WTC11 (cell line): ENCODE measurements at regions not wholly inside any gene's neighbourhood (a gene's known extent, or its start where the extent isn't known, plus 50 kb on each side); places are given as distances from the start of the nearest gene placed in this dataset.

ENCODE experiments used
- ATAC-seq: fragments of 200-7000 bp; cut with Tn5 transposase; 2 replicates; pipeline ENCODE4 v1.10.0; 2021; ENCODE audit warnings: mild to moderate bottlenecking, moderate library complexity
- CTCF ChIA-PET: fragments of 300-600 bp; sonication (Branson Sonifier 250); formaldehyde crosslinking; loops from one replicate; lab custom pipeline; 2021; ENCODE audit warnings: antibody characterized with exemption; lab: Charles Lee
- POLR2A ChIA-PET: fragments of 350-600 bp; sonication (Branson Sonifier 250); formaldehyde crosslinking; loops from one replicate; lab custom pipeline; 2021; ENCODE audit warnings: antibody characterized with exemption; lab: Charles Lee
- DNase-seq: peaks from one replicate; pipeline ENCODE4 v3.0.0; 2021; ENCODE audit warnings: low spot score
- H3K27ac Mint-ChIP-seq: 2 replicates; pipeline ENCODE4 v1.8.0; 2021; ENCODE audit warnings: mixed read lengths
- H3K27me3 Mint-ChIP-seq: 2 replicates; pipeline ENCODE4 v1.8.0; 2021; ENCODE audit warnings: low read depth, mild to moderate bottlenecking, moderate library complexity, mixed read lengths
- H3K36me3 Mint-ChIP-seq: 2 replicates; pipeline ENCODE4 v1.8.0; 2021; ENCODE audit warnings: mixed read lengths
- H3K4me1 Mint-ChIP-seq: 2 replicates; pipeline ENCODE4 v1.8.0; 2022; ENCODE audit warnings: mixed read lengths
- H3K4me3 Mint-ChIP-seq: 2 replicates; pipeline ENCODE4 v1.8.0; 2021; ENCODE audit warnings: mild to moderate bottlenecking, moderate library complexity, mixed read lengths
- H3K9me3 Mint-ChIP-seq: 2 replicates; pipeline ENCODE4 v1.8.0; 2021; ENCODE audit warnings: mixed read lengths
- CBFB ChIP-seq: sonication (generic); formaldehyde crosslinking; IDR thresholded peaks from 2 replicates; pipeline ENCODE4 v1.8.1; 2022; ENCODE audit warnings: mild to moderate bottlenecking, low read depth, missing genetic modification reagents
- EMX1 ChIP-seq: fragments of 250-450 bp; sonication (Bioruptor Pico); IDR thresholded peaks from 2 replicates; pipeline ENCODE4 v1.8.0; 2021; ENCODE audit warnings: mild to moderate bottlenecking
- ETV6 ChIP-seq: sonication (generic); formaldehyde crosslinking; IDR thresholded peaks from 2 replicates; pipeline ENCODE4 v1.8.1; 2022; ENCODE audit warnings: mild to moderate bottlenecking, missing genetic modification reagents
- FOXJ3 ChIP-seq: sonication (generic); formaldehyde crosslinking; IDR thresholded peaks from 2 replicates; pipeline ENCODE4 v1.9.0; 2021; ENCODE audit warnings: missing genetic modification reagents, mild to moderate bottlenecking, borderline replicate concordance
- FOXP1 ChIP-seq: sonication (generic); formaldehyde crosslinking; IDR thresholded peaks from 2 replicates; pipeline ENCODE4 v1.8.0; 2022; ENCODE audit warnings: missing genetic modification reagents, mild to moderate bottlenecking, moderate library complexity, borderline replicate concordance
- JUN ChIP-seq: sonication (generic); formaldehyde crosslinking; IDR thresholded peaks from 2 replicates; pipeline ENCODE4 v1.8.0; 2023; ENCODE audit warnings: mild to moderate bottlenecking, missing genetic modification reagents
- MXD4 ChIP-seq: fragments of 250-450 bp; sonication (Bioruptor Pico); IDR thresholded peaks from 2 replicates; pipeline ENCODE4 v1.8.0; 2021; ENCODE audit warnings: mild to moderate bottlenecking, moderate library complexity, borderline replicate concordance
- NR3C1 ChIP-seq: sonication (generic); formaldehyde crosslinking; conservative IDR thresholded peaks from 2 replicates; pipeline ENCODE4 v1.8.1; 2023; ENCODE audit warnings: low read depth, mild to moderate bottlenecking, missing genetic modification reagents
- PRRX2 ChIP-seq: fragments of 250-450 bp; sonication (Bioruptor Pico); IDR thresholded peaks from 2 replicates; pipeline ENCODE4 v1.8.0; 2021; ENCODE audit warnings: mild to moderate bottlenecking
- SP1 ChIP-seq: sonication (generic); formaldehyde crosslinking; conservative IDR thresholded peaks from 2 replicates; pipeline ENCODE4 v1.8.1; 2022; ENCODE audit warnings: missing genetic modification reagents
- ZNF138 ChIP-seq: sonication (generic); formaldehyde crosslinking; conservative IDR thresholded peaks from 2 replicates; pipeline ENCODE4 v1.8.1; 2022; ENCODE audit warnings: mild to moderate bottlenecking, moderate library complexity, missing genetic modification reagents
- ZNF263 ChIP-seq: sonication (generic); formaldehyde crosslinking; IDR thresholded peaks from 2 replicates; pipeline ENCODE4 v1.8.1; 2022; ENCODE audit warnings: low read depth, mild to moderate bottlenecking, moderate library complexity, missing genetic modification reagents
- ZNF317 ChIP-seq: sonication (generic); formaldehyde crosslinking; IDR thresholded peaks from 2 replicates; pipeline ENCODE4 v1.8.1; 2023; ENCODE audit warnings: low read depth, mild to moderate bottlenecking, moderate library complexity, missing genetic modification reagents, borderline replicate concordance
- ZNF416 ChIP-seq: fragments of 250-450 bp; sonication (Bioruptor Pico); IDR thresholded peaks from 2 replicates; pipeline ENCODE4 v1.9.0; 2021; ENCODE audit warnings: mild to moderate bottlenecking, inconsistent platforms
- TF ChIP-seq, protein P1 (sequence below): fragments of 200-600 bp; IDR thresholded peaks from 2 replicates; pipeline ENCODE4 v1.8.0; 2022; ENCODE audit warnings: antibody characterized with exemption
- TF ChIP-seq, protein P2 (sequence below): sonication (generic); formaldehyde crosslinking; IDR thresholded peaks from 2 replicates; pipeline ENCODE4 v1.8.0; 2022; ENCODE audit warnings: mild to moderate bottlenecking, missing genetic modification reagents
- TF ChIP-seq, protein P3 (sequence below): fragments of 250-450 bp; sonication (Bioruptor Pico); conservative IDR thresholded peaks from 2 replicates; pipeline ENCODE4 v1.9.0; 2021; ENCODE audit warnings: mild to moderate bottlenecking
- TF ChIP-seq, protein P4 (sequence below): sonication (generic); formaldehyde crosslinking; IDR thresholded peaks from 2 replicates; pipeline ENCODE4 v1.8.1; 2023; ENCODE audit warnings: mild to moderate bottlenecking, missing genetic modification reagents, borderline replicate concordance
- TF ChIP-seq, protein P5 (sequence below): fragments of 250-450 bp; sonication (Bioruptor Pico); IDR thresholded peaks from 2 replicates; pipeline ENCODE4 v2.1.2; 2022; ENCODE audit warnings: mild to moderate bottlenecking, moderate library complexity

DNA sequence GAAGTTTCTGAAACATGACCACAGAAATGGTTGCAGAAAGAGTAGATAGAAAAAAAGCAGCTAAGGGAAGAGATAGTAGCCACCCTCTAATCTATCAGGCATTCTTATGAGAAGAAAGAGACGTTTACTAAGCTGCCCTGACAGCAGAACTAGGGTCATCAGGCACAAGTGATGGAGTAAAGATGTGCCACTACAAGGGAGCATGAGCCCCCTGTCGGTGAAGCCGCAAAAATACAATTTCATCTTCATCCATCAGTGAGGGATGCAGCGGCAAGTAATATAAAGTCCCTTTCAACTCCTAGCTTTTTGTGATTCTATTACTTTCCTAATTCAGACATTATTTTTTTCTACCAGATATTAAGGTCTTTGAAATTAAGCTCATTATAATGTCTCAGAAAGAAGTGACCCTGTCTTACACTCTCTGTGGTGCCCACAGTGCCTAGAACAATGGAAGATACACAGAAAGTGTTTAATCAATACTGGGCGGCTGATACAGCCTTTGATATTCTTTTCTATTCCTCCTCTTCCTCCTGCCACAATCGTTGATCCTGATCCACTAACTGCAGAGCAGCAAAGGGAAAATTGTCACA lies 651.6 kb downstream of the NTRK3 start:
- POLR2A ChIA-PET, result no interaction called here
- TF ChIP-seq ZNF138 (CRISPR knock-in tag), result no peak
- TF ChIP-seq, protein P1, sequence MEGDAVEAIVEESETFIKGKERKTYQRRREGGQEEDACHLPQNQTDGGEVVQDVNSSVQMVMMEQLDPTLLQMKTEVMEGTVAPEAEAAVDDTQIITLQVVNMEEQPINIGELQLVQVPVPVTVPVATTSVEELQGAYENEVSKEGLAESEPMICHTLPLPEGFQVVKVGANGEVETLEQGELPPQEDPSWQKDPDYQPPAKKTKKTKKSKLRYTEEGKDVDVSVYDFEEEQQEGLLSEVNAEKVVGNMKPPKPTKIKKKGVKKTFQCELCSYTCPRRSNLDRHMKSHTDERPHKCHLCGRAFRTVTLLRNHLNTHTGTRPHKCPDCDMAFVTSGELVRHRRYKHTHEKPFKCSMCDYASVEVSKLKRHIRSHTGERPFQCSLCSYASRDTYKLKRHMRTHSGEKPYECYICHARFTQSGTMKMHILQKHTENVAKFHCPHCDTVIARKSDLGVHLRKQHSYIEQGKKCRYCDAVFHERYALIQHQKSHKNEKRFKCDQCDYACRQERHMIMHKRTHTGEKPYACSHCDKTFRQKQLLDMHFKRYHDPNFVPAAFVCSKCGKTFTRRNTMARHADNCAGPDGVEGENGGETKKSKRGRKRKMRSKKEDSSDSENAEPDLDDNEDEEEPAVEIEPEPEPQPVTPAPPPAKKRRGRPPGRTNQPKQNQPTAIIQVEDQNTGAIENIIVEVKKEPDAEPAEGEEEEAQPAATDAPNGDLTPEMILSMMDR, result peak; percentile 70
- TF ChIP-seq, all 79 proteins: peak for 1

DNA sequence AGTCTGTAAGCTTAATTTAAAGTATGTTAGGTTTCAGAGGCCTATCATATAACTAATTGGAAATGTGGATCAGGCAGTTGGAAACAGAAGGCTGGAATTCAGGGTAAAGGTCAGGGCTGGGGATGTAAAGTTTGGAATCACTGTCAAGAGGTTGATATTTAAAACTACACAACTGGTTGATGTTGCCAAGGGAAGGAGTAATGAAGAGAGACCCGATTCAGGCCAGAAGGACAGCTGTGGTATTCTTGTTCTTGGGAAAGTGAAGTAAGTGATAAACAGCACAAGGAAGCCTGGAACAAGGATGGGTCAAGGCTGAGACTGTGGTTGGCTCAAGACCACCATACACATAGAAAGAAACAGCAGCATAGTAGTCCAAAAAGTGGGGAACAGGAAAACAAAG lies 654.2 kb downstream of the NTRK3 start:
- Mint-ChIP-seq H3K4me3 (no peak overlapping the region), H3K36me3 (no peaks in the 10 kb centered on the region), H3K9me3 (no peaks in the 10 kb centered on the region), H3K27ac (no peak overlapping the region), H3K4me1 (no peaks in the 10 kb centered on the region), H3K27me3 (no peaks in the 10 kb centered on the region)
- ATAC-seq, result no peak
- POLR2A ChIA-PET, result no interaction called here
- DNase-seq, result no peak
- CTCF ChIA-PET, result no interaction called here
- TF ChIP-seq SP1 (CRISPR knock-in tag) (no peak), FOXJ3 (no peak), JUN (CRISPR knock-in tag) (no peak), ZNF263 (CRISPR knock-in tag) (no peak), EMX1 (CRISPR knock-in tag) (no peak), ZNF317 (CRISPR knock-in tag) (no peak), NR3C1 (CRISPR knock-in tag) (no peak)
- TF ChIP-seq, protein P2, sequence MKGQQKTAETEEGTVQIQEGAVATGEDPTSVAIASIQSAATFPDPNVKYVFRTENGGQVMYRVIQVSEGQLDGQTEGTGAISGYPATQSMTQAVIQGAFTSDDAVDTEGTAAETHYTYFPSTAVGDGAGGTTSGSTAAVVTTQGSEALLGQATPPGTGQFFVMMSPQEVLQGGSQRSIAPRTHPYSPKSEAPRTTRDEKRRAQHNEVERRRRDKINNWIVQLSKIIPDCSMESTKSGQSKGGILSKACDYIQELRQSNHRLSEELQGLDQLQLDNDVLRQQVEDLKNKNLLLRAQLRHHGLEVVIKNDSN (CRISPR knock-in tag), result no peak
- TF ChIP-seq, protein P3, sequence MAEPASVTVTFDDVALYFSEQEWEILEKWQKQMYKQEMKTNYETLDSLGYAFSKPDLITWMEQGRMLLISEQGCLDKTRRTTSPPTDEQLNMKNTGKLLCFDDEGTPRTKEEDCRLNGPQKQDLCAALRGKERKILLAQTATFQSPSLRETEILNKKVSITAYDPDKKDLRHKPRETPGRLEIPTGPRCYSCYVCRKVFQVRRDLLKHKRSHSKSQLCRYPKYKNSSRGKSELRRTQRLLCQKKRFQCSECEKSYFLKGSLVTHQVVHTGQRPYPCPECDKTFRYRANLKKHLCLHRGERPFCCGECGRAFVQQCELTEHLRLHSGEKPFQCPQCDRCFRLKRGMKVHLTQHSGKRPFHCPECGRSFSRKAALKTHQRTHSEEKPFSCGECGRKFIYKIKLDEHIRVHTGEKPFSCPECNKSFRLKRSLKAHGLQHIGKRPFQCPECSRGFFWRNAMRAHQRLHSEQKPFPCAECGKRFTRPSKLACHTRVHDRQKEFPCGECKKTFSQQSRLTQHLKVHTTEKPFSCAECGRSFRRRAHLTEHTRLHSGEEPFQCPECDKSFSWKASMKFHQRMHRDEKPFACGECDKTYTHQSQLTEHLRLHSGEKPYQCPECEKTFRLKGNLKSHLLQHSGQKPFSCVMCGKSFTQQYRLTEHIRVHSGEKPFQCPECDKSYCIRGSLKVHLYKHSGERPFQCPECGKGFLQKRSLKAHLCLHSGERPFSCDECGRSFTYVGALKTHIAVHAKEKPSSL (CRISPR knock-in tag), result no peak

More for the DNA sequence above, 651.6 kb downstream of the NTRK3 start:
- CTCF ChIA-PET, result interaction anchor here (0.9 to 1.0 kb wide), 3 partner anchors 9 to 19 kb away, joined by 3 to 4 read pairs (median 3); no protein-coding TSS in a partner anchor
- Mint-ChIP-seq H3K4me3 (no peak overlapping the region), H3K27me3 (no peaks in the 10 kb centered on the region), H3K9me3 (no peaks in the 10 kb centered on the region), H3K4me1 (no peaks in the 10 kb centered on the region), H3K27ac (no peak overlapping the region), H3K36me3 (no peaks in the 10 kb centered on the region)
- ATAC-seq (peak; percentile 88), DNase-seq (peak; percentile 32)

DNA sequence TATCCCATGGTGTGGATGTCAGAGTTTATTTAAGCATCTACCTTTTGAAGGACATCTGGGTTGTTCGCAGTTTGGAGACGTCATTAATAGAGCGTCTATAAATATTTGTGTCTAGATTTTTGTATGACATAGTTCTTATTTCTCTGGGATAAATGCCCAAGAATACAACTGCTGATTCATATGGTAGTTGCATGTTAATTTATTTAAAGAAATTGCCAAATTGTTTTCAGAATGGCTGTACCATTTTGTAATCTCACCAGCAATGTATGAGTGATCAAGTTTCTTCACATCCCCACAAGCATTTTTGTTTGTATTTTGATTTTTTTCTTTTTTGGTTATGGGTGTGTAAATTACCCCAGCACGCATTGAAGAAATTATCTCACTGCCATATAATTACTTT lies 656.9 kb downstream of the NTRK3 start:
- ChIA-PET CTCF (no interaction called here), POLR2A (no interaction called here)
- Mint-ChIP-seq H3K36me3 (no peaks in the 10 kb centered on the region), H3K9me3 (no peaks in the 10 kb centered on the region), H3K4me1 (no peaks in the 10 kb centered on the region), H3K4me3 (no peak overlapping the region), H3K27me3 (no peaks in the 10 kb centered on the region), H3K27ac (no peak overlapping the region)
- no peak for DNase-seq
- no peak for ATAC-seq
- TF ChIP-seq CBFB (CRISPR knock-in tag), result no peak
- TF ChIP-seq ETV6 (CRISPR knock-in tag), result no peak
- TF ChIP-seq, protein P4, sequence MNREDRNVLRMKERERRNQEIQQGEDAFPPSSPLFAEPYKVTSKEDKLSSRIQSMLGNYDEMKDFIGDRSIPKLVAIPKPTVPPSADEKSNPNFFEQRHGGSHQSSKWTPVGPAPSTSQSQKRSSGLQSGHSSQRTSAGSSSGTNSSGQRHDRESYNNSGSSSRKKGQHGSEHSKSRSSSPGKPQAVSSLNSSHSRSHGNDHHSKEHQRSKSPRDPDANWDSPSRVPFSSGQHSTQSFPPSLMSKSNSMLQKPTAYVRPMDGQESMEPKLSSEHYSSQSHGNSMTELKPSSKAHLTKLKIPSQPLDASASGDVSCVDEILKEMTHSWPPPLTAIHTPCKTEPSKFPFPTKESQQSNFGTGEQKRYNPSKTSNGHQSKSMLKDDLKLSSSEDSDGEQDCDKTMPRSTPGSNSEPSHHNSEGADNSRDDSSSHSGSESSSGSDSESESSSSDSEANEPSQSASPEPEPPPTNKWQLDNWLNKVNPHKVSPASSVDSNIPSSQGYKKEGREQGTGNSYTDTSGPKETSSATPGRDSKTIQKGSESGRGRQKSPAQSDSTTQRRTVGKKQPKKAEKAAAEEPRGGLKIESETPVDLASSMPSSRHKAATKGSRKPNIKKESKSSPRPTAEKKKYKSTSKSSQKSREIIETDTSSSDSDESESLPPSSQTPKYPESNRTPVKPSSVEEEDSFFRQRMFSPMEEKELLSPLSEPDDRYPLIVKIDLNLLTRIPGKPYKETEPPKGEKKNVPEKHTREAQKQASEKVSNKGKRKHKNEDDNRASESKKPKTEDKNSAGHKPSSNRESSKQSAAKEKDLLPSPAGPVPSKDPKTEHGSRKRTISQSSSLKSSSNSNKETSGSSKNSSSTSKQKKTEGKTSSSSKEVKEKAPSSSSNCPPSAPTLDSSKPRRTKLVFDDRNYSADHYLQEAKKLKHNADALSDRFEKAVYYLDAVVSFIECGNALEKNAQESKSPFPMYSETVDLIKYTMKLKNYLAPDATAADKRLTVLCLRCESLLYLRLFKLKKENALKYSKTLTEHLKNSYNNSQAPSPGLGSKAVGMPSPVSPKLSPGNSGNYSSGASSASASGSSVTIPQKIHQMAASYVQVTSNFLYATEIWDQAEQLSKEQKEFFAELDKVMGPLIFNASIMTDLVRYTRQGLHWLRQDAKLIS (CRISPR knock-in tag), result no peak
- TF ChIP-seq, protein P3 (CRISPR knock-in tag), result no peak
- TF ChIP-seq ZNF416 (CRISPR knock-in tag), result no peak
- no peak for TF ChIP-seq PRRX2 (CRISPR knock-in tag)
- TF ChIP-seq MXD4, result no peak
- TF ChIP-seq FOXP1, result no peak
- TF ChIP-seq, protein P5, sequence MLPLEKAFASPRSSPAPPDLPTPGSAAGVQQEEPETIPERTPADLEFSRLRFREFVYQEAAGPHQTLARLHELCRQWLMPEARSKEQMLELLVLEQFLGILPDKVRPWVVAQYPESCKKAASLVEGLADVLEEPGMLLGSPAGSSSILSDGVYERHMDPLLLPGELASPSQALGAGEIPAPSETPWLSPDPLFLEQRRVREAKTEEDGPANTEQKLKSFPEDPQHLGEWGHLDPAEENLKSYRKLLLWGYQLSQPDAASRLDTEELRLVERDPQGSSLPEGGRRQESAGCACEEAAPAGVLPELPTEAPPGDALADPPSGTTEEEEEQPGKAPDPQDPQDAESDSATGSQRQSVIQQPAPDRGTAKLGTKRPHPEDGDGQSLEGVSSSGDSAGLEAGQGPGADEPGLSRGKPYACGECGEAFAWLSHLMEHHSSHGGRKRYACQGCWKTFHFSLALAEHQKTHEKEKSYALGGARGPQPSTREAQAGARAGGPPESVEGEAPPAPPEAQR (CRISPR knock-in tag), result no peak
